AG04450 (cell line): ENCODE measurements at regions not wholly inside any gene's neighbourhood (a gene's known extent, or its start where the extent isn't known, plus 50 kb on each side); places are given as distances from the start of the nearest gene placed in this dataset.

ENCODE experiments used
- CTCF ChIA-PET: fragments of 300-600, 350-600 bp; formaldehyde crosslinking; extraction: SDS; loops from one replicate; lab custom pipeline; 2022; ENCODE audit warnings: antibody characterized with exemption, inconsistent platforms; lab: Charles Lee
- POLR2A ChIA-PET: fragments of 350-600 bp; formaldehyde crosslinking; extraction: SDS; loops from one replicate; lab custom pipeline; 2021; ENCODE audit warnings: antibody characterized with exemption, inconsistent platforms; lab: Yijun Ruan, JAX
- DNase-seq: peaks from one replicate; pipeline ENCODE4 v3.0.0-alpha.2; 2011; ENCODE audit warnings: low read depth, low spot score
- H3K27ac ChIP-seq: one replicate; pipeline ENCODE4 v1.5.1; 2012; ENCODE audit warnings: low read depth, low read length, control low read depth
- H3K27me3 ChIP-seq: one replicate; pipeline ENCODE4 v1.6.0; 2012; ENCODE audit warnings: low read length; ENCODE audit not compliant: control insufficient read depth, insufficient read depth
- H3K4me3 ChIP-seq: 2 replicates; pipeline ENCODE4 v1.5.1; 2011; ENCODE audit warnings: mild to moderate bottlenecking, low read depth, low read length, control low read depth
- H3K9me3 ChIP-seq: 2 replicates; pipeline ENCODE4 v1.5.1; 2012; ENCODE audit warnings: low read length; ENCODE audit not compliant: control insufficient read depth, insufficient read depth
- CTCF ChIP-seq: IDR thresholded peaks from 2 replicates; pipeline ENCODE4 v1.5.1; 2011; ENCODE audit warnings: low read depth, low read length, control low read depth, inconsistent platforms

- CTCF ChIA-PET: interaction anchor here (0.5 to 6.7 kb wide), 15 partner anchors 9 to 1468 kb away, joined by 3 to 90 read pairs (median 3); no protein-coding TSS in a partner anchor
- H3K4me3 ChIP-seq: no peak overlapping the region
- no peaks in the 10 kb centered on the region for H3K9me3 ChIP-seq
- no peak for DNase-seq
- H3K27me3 ChIP-seq: no peaks in the 10 kb centered on the region
- POLR2A ChIA-PET: no interaction called here
- peak; percentile 47 for TF ChIP-seq CTCF
- H3K27ac ChIP-seq: no peak overlapping the region
Observed at GRCh38 chrX:20527558-20528011, 260.9 kb upstream of the RPS6KA3 start.

GRCh38 chrX:20527041-20527440 is 260.3 kb upstream of the RPS6KA3 start:
- CTCF ChIA-PET: interaction anchor here (0.5 to 6.7 kb wide), 14 partner anchors 9 to 1468 kb away, joined by 3 to 90 read pairs (median 3); no protein-coding TSS in a partner anchor
- Histone ChIP-seq H3K27ac (no peak overlapping the region), H3K9me3 (no peaks in the 10 kb centered on the region), H3K27me3 (no peaks in the 10 kb centered on the region), H3K4me3 (no peak overlapping the region)
- POLR2A ChIA-PET: no interaction called here
- no peak for TF ChIP-seq CTCF
- DNase-seq: no peak

GRCh38 chrX:20523626-20524312 is 257.1 kb upstream of the RPS6KA3 start:
- CTCF ChIA-PET: no interaction called here

GRCh38 chrX:20522420-20522819 is 255.7 kb upstream of the RPS6KA3 start:
- Histone ChIP-seq H3K27me3 (no peaks in the 10 kb centered on the region), H3K4me3 (no peak overlapping the region), H3K27ac (no peak overlapping the region), H3K9me3 (no peaks in the 10 kb centered on the region)
- ChIA-PET POLR2A (no interaction called here), CTCF (interaction anchor here (0.5 to 1.1 kb wide), 4 partner anchors 8 to 1225 kb away, joined by 3 to 7 read pairs (median 4); no protein-coding TSS in a partner anchor)
- DNase-seq: no peak
- TF ChIP-seq CTCF: no peak

More at GRCh38 chrX:20523626-20524312, 257.1 kb upstream of the RPS6KA3 start:
- Histone ChIP-seq H3K27ac (no peak overlapping the region), H3K9me3 (no peaks in the 10 kb centered on the region), H3K4me3 (no peak overlapping the region), H3K27me3 (no peaks in the 10 kb centered on the region)
- POLR2A ChIA-PET: no interaction called here
- TF ChIP-seq CTCF: no peak
- no peak for DNase-seq

GRCh38 chrX:20521222-20521621 is 254.5 kb upstream of the RPS6KA3 start:
- CTCF ChIA-PET: interaction anchor here (0.6 to 1.1 kb wide), 2 partner anchors 10 to 525 kb away, joined by 3 to 4 read pairs; no protein-coding TSS in a partner anchor
- H3K4me3 ChIP-seq: no peak overlapping the region
- H3K9me3 ChIP-seq: no peaks in the 10 kb centered on the region
- no peak for DNase-seq
- no peaks in the 10 kb centered on the region for H3K27me3 ChIP-seq
- H3K27ac ChIP-seq: no peak overlapping the region
- TF ChIP-seq CTCF: no peak
- POLR2A ChIA-PET: no interaction called here
